Sigmoid colon (tissue), 6 donors: ENCODE measurements at regions not wholly inside any gene's neighbourhood (a gene's known extent, or its start where the extent isn't known, plus 50 kb on each side); places are given as distances from the start of the nearest gene placed in this dataset.

Experiments
- DNase-seq: peaks from one replicate; pipeline ENCODE4 v3.0.0-alpha.2; 2019
- H3K27ac ChIP-seq, 4 donors: fragments of 200-600 bp; sonication (generic); one replicate each; pipeline ENCODE4 v1.5.1; 2016 to 2019; ENCODE audit warnings: mild to moderate bottlenecking in 1 of 4
- H3K27me3 ChIP-seq, 3 donors: fragments of 200-600 bp; sonication (generic); one replicate each; pipeline ENCODE4 v1.5.1; 2019; ENCODE audit warnings: mild to moderate bottlenecking in 1 of 3
- H3K36me3 ChIP-seq, 4 donors: fragments of 200-600 bp; sonication (generic); one replicate each; pipeline ENCODE4 v1.5.1; 2016 to 2019
- H3K4me1 ChIP-seq, 4 donors: fragments of 200-600 bp; sonication (generic); one replicate each; pipeline ENCODE4 v1.5.1; 2017 to 2019
- H3K4me3 ChIP-seq, 4 donors: fragments of 200-600 bp; sonication (generic); one replicate each; pipeline ENCODE4 v1.5.1; 2017 to 2019; ENCODE audit warnings: mild to moderate bottlenecking in 2 of 4, moderate library complexity in 1 of 4
- H3K9me3 ChIP-seq, 4 donors: fragments of 200-600 bp in 3 of 4; sonication (generic) in 3 of 4; one replicate each; pipeline versions ENCODE4 v1.5.1 to v1.6.1; 2013 to 2019
- CTCF ChIP-seq, 4 experiments: fragments of 450-650 bp in 3 of 4; fragments of 200-600 bp in 1 of 4; IDR thresholded peaks; one replicate each; pipeline ENCODE4 v1.5.1; 2016 to 2019; ENCODE audit warnings: antibody characterized with exemption in 4 of 4, mild to moderate bottlenecking in 3 of 4, moderate library complexity in 2 of 4
- EP300 ChIP-seq, 4 donors: sonication (generic); formaldehyde crosslinking; IDR thresholded peaks; one replicate each; pipeline ENCODE4 v1.6.1; 2017; ENCODE audit warnings: antibody characterized with exemption in 4 of 4
- POLR2A ChIP-seq, 2 donors: fragments of 450-650 bp; IDR thresholded peaks; one replicate each; pipeline ENCODE4 v1.6.1; 2016; ENCODE audit warnings: antibody characterized with exemption in 2 of 2, mild to moderate bottlenecking in 2 of 2, moderate library complexity in 2 of 2
- POLR2AphosphoS5 ChIP-seq, 4 donors: sonication (generic); formaldehyde crosslinking; IDR thresholded peaks; one replicate each; pipeline ENCODE4 v1.6.1; 2017; ENCODE audit warnings: antibody characterized with exemption in 4 of 4
- WGBS, 2 donors: extraction: QIAGEN DNeasy Blood & Tissue Kit; methylation state at CpG; one replicate each; pipeline ENCODE4 v1.1.7; 2013; 5-methylcytosine and 5-hydroxymethylcytosine counted together
- intact Hi-C: fragments of 100-400 bp; cut with DNase I; formaldehyde crosslinking; loops from one replicate; pipeline ENCODE4 v1.15.1; 2023
- donor health status: healthy with polysubstance abuse.
- donor health status: healthy.

- TF ChIP-seq POLR2AphosphoS5 (IDR thresholded peaks at IDR 0.05) (no peak), CTCF (IDR thresholded peaks at IDR 0.05) (no peak), POLR2A (IDR thresholded peaks at IDR 0.05) (no peak), EP300 (IDR thresholded peaks at IDR 0.05) (no peak)
- peaks cover 0 to 4% (median 0%) of the 10 kb centered on the region in 3 donors for H3K27me3 ChIP-seq
- no peak overlapping the region for H3K27ac ChIP-seq
- peaks cover 0 to 11% (median 4%) of the 10 kb centered on the region in 4 donors for H3K4me1 ChIP-seq
- H3K36me3 ChIP-seq: no peaks in the 10 kb centered on the region
- WGBS, 2 donors: 65 to 74% methylated on average over 3 of the region's 3 CpGs
- no peak for DNase-seq
- H3K9me3 ChIP-seq: no peaks in the 10 kb centered on the region
- intact Hi-C loops: no loop called here
- H3K4me3 ChIP-seq: no peak overlapping the region
Observed at GRCh38 chr5:134063188-134063820, 51.2 kb upstream of the TCF7 start.

GRCh38 chr5:134059758-134060495, 54.6 kb upstream of the TCF7 start:
- TF ChIP-seq CTCF (IDR thresholded peaks at IDR 0.05) (no peak), EP300 (IDR thresholded peaks at IDR 0.05) (no peak), POLR2AphosphoS5 (IDR thresholded peaks at IDR 0.05) (no peak), POLR2A (IDR thresholded peaks at IDR 0.05) (no peak)
- H3K4me3 ChIP-seq: no peak overlapping the region
- peaks cover 0 to 11% (median 4%) of the 10 kb centered on the region in 4 donors for H3K4me1 ChIP-seq
- H3K27me3 ChIP-seq: no peaks in the 10 kb centered on the region
- WGBS, 2 donors: 89 to 92% methylated on average over 8 of the region's 8 CpGs
- peak overlapping the region in 2 of 4 donors; percentile 59 to 67 for H3K27ac ChIP-seq
- H3K9me3 ChIP-seq: no peaks in the 10 kb centered on the region
- no peaks in the 10 kb centered on the region for H3K36me3 ChIP-seq
- no peak for DNase-seq
- intact Hi-C loops: no loop called here

GRCh38 chr5:134055015-134055414, 50.2 kb upstream of the VDAC1 start:
- Histone ChIP-seq H3K4me3 (no peak overlapping the region), H3K36me3 (no peaks in the 10 kb centered on the region), H3K27ac (no peak overlapping the region), H3K4me1 (peaks cover 0 to 11% (median 4%) of the 10 kb centered on the region in 4 donors), H3K9me3 (no peaks in the 10 kb centered on the region), H3K27me3 (no peaks in the 10 kb centered on the region)
- DNase-seq: no peak
- TF ChIP-seq EP300 (IDR thresholded peaks at IDR 0.05) (no peak), POLR2A (IDR thresholded peaks at IDR 0.05) (no peak), POLR2AphosphoS5 (IDR thresholded peaks at IDR 0.05) (no peak), CTCF (IDR thresholded peaks at IDR 0.05) (no peak)
- WGBS, 2 donors: 90 to 95% methylated on average over 5 of the region's 5 CpGs
- intact Hi-C loops: no loop called here
